ENCODE measurements at regions not wholly inside any gene's neighbourhood (a gene's known extent, or its start where the extent isn't known, plus 50 kb on each side); places are given as distances from the start of the nearest gene placed in this dataset.
A peak's percentile ranks its signal among the peaks of the same experiment; 100 is the strongest.

DNA sequence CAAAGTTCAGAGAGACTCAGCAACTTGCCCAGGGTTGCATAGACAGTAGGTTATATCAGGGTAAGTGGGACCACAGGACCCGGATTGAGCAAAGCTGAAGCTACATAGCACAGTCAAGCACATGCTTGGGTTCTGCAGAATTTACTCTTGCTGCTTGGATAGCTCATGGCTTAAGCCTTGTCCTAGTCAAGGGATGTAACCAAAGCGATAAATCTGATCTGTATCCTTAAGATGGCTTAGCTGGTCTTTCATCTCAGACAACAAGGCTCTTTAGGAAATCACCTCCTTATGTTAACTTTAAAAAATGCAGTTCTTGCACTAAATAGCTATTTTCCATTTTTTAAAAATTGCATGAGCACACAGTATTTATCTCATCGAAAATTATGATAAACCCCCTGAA, 158.5 kb downstream of the LPIN1 start:
- TF ChIP-seq CTCF (IDR thresholded peaks at IDR 0.05; ENCODE audit: insufficient read depth, low read length), result no peak
- DNase-seq (ENCODE audit: low read depth), result no peak
- no peak overlapping the region for H3K4me3 ChIP-seq (ENCODE audit: low read depth, low read length)

- H3K4me3 ChIP-seq (ENCODE audit: low read depth, low read length), result no peak overlapping the region
- no peak for TF ChIP-seq CTCF (IDR thresholded peaks at IDR 0.05; ENCODE audit: insufficient read depth, low read length)
- DNase-seq (ENCODE audit: low read depth), result no peak
These were observed 160.8 kb downstream of the LPIN1 start for GRCh38 chr2:11907190-11907589.

DNA sequence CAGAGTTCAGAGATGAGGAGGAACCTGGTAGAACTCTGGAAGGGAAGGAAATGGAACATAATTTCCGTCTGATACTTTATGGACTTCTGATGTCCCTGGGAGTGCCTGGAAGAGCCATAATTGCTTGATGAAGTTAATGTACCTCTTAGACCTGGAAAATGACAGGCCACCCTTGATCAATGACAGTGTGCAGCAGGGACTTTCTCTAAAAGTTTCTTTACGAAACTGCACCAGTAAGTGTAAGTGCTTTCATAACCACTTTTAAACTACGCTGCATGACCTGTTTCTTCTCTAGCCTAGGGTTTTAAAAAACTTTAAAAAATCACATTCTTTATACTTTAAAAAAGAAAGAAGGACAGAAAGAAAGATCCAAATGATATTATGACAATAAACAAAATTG, 164.5 kb downstream of the LPIN1 start:
- DNase-seq (ENCODE audit: low read depth), result no peak
- H3K4me3 ChIP-seq (ENCODE audit: low read depth, low read length), result no peak overlapping the region
- TF ChIP-seq CTCF (IDR thresholded peaks at IDR 0.05; ENCODE audit: insufficient read depth, low read length), result no peak

DNA sequence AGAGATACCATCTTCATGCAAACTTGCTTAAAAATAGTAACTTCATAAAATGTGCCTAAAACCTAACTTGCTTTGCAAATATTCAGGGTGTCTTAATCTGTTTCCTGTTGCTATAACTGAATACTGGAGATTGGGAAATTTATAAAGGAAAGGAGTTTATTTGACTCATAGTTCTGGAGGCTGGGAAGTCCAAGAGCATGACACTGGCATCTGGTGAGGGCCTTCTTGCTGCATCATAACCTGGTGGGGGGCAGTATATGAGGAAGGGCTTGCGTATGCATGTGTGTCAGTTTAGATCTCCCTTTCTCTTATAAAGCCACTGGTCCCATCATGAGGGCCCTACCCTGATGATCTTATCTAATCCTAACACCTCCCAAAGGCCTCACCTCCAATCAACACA, 166.5 kb downstream of the LPIN1 start:
- no peak for DNase-seq (ENCODE audit: low read depth)
- H3K4me3 ChIP-seq (ENCODE audit: low read depth, low read length), result no peak overlapping the region
- no peak for TF ChIP-seq CTCF (IDR thresholded peaks at IDR 0.05; ENCODE audit: insufficient read depth, low read length)

GRCh38 chr2:11914455-11914854, 168.0 kb downstream of the LPIN1 start:
- H3K4me3 ChIP-seq (ENCODE audit: low read depth, low read length), result no peak overlapping the region
- DNase-seq (ENCODE audit: low read depth), result peak; percentile 28
- TF ChIP-seq CTCF (IDR thresholded peaks at IDR 0.05; ENCODE audit: insufficient read depth, low read length), result no peak

- DNase-seq (ENCODE audit: low read depth), result no peak
These were observed 169.2 kb downstream of the LPIN1 start for GRCh38 chr2:11915650-11916049.

More at GRCh38 chr2:11915650-11916049, 169.2 kb downstream of the LPIN1 start:
- no peak overlapping the region for H3K4me3 ChIP-seq (ENCODE audit: low read depth, low read length)
- no peak for TF ChIP-seq CTCF (IDR thresholded peaks at IDR 0.05; ENCODE audit: insufficient read depth, low read length)
